ENCODE measurements at regions not wholly inside any gene's neighbourhood (a gene's known extent, or its start where the extent isn't known, plus 50 kb on each side); places are given as distances from the start of the nearest gene placed in this dataset.

- TF ChIP-seq TEAD4 (IDR thresholded peaks at IDR 0.05) (no peak), YY1 (IDR thresholded peaks at IDR 0.05; ENCODE audit: low read depth) (no peak)
Measured at GRCh38 chr9:13426606-13427005, 147.1 kb upstream of the MPDZ start.
